Urothelium cell line (cell line): ENCODE measurements at regions not wholly inside any gene's neighbourhood (a gene's known extent, or its start where the extent isn't known, plus 50 kb on each side); places are given as distances from the start of the nearest gene placed in this dataset.
"Not testable (repeated sequence)": the region's sequence is repeated elsewhere in the genome, so short reads cannot be mapped to it uniquely, and the experiment has no call there.

Experiments used
- DNase-seq: peaks from one replicate; pipeline ENCODE4 v3.0.0; 2011; ENCODE audit warnings: low spot score, mixed read lengths
- FAIRE-seq: peaks from 2 replicates; lab custom pipeline; 2011; peaks lifted over from hg19 to GRCh38; lab: Jason Lieb, UNC

- DNase-seq (no peak), FAIRE-seq (no peak)
Measured at GRCh38 chr7:34330308-34330707, 327.7 kb upstream of the NPSR1 start.

GRCh38 chr7:34331102-34331501 is 326.9 kb upstream of the NPSR1 start:
- FAIRE-seq (no peak), DNase-seq (no peak)

- FAIRE-seq (no peak), DNase-seq (no peak)
Measured at GRCh38 chr7:34332006-34332405, 326.0 kb upstream of the NPSR1 start.

DNA sequence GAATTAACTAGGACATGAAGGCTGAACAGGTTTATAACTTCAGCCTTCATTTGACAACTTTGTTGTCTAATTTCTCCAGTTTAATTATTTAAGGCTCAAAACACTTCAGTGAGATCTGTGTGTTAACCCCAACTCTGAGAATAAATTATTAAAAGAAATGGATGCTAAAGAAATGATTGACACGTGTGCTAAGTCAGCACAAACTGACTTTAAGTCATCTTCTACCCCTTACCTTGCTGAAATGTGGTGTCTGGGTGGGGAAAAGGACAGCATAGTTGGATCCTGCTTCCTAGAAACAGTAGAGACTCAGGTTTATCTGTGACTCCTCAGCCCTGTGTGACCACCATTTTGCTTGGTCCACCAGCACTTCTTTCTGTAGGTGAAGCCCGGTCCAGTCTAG is 324.8 kb upstream of the NPSR1 start:
- FAIRE-seq (no peak), DNase-seq (no peak)

DNA sequence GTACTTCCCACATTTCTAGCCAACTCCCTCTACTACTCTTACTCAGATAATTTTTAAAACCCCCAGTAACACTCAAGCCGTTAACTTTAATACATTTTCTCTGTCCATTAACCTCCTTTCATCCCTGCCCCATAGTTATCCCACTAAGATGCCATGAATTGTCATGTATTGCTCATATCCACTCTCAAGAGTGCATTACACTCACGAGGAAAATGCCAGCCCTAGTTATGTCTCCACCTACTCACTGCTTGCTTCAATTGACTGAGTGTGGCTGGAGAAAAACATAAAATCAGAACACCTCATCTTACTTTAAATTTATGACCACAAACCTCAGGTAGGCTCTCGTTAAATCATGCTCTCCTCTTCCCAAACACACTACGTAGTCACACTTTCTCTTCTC is 324.1 kb upstream of the NPSR1 start:
- DNase-seq (no peak), FAIRE-seq (peak; percentile 50)

GRCh38 chr7:34337163-34337562 is 320.9 kb upstream of the NPSR1 start:
- DNase-seq, result no peak

DNA sequence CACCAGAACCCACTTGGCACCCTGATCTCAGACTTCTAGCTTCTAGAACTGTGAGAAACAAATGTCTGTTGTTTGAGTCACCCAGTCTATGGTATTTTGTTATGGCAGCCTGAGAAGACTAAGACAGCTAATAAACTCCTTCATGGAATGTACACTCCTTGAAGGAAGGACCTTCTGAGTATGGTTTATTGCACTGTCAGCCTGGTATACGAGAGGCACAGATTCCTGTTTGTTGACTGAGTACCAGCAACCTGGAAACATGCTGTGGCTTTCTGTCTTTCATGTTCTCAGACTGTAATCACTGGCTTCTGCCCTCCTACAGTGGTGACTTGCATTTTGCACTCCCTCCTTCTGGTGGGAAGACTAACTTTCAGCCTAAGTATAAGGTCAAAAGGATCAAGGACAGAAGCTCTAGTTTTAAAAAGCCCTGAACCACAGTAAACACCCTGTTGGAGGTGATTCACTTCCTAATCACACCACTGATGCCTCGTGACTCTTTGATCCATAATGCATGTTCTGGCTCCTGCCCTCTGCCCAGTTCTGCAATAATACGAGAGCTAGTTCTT is 319.0 kb upstream of the NPSR1 start:
- DNase-seq, result no peak
- no peak for FAIRE-seq

More at GRCh38 chr7:34337163-34337562, 320.9 kb upstream of the NPSR1 start:
- FAIRE-seq, result no peak

DNA sequence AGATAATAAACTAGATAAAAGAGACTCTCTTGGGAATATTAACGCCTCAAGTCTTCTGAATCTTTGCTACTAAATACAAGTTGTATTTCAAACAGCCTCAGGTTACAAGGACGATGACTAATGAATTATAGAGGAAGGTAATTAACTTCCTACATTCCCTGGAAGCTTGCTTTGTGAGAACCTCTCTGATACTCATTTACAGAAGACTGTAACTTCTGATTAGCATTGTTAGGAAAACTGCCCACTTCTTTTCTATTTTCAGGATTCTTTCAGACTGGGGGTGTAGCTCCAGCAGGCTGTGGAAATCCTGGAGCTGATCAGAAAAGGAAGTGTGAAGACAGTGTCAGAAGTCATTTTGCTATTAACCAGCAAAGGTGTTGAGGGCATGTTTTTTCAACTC is 316.7 kb upstream of the NPSR1 start:
- FAIRE-seq, result no peak
- DNase-seq, result no peak

DNA sequence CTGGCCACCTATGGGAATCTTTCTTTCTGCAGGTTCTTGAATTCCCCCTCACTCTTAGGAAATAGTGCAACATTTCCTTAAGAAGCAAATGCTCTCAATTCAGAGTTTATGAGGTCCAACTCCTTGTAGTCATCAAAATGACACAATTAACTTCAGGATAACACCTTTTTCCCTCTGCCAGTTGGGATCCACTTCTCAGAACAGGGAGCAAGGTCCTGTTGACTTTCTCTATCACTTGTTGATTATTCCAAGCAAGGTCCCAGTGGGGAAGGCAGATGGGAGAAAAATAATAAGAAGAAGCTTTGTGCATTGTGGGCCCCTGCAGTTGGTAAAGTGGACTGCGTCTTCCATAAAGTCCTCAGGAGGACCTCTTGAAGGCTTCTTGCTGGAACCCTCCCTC is 315.6 kb upstream of the NPSR1 start:
- FAIRE-seq, result no peak

DNA sequence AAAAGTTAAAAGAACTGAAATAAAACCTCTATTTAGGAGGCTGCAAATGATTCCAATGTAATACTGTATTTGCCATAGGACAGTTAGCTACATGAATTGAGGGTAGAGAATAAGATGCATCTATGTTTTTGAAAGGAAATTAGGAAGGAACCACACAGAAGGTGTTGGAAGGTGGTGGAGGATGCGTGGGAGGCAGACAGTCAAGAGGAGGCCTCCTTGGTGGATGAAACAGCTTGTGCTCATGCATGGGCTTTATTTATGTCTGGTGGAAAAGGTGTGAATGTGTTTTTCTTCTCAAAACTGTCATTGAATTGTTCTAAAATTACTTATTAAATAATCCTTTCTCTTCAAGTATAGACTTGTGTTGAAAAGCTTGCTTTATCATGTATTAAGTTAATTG is 314.4 kb upstream of the NPSR1 start:
- DNase-seq, result no peak
- no peak for FAIRE-seq

More for the DNA sequence above, 315.6 kb upstream of the NPSR1 start:
- DNase-seq, result no peak

GRCh38 chr7:34354011-34354410 is 304.0 kb upstream of the NPSR1 start:
- FAIRE-seq, result no peak
- no peak for DNase-seq

DNA sequence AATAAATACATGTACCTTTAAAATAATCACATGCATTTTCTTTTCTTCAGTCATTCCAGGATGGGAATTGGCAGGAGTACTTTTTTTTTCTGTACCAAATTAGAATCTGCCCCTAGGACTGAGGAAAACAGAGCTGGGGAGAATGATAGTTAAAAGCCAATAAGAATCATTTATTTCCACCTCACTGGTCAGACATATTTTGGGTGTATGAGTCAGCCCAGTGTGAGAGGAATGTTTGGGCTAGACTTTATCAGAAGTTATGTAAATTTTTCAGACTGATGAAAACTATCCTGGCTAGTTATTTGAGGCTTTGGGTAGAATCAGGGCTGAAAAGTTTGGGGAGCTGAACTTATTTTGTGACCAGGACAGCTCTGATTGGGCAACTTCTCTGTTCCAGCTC is 303.1 kb upstream of the NPSR1 start:
- DNase-seq (peak; percentile 49), FAIRE-seq (no peak)

- FAIRE-seq, result peak; percentile 9
- no peak for DNase-seq
Measured at GRCh38 chr7:34357068-34357467, 300.9 kb upstream of the NPSR1 start.

GRCh38 chr7:34357946-34358345 is 300.1 kb upstream of the NPSR1 start:
- DNase-seq (no peak), FAIRE-seq (no peak)

DNA sequence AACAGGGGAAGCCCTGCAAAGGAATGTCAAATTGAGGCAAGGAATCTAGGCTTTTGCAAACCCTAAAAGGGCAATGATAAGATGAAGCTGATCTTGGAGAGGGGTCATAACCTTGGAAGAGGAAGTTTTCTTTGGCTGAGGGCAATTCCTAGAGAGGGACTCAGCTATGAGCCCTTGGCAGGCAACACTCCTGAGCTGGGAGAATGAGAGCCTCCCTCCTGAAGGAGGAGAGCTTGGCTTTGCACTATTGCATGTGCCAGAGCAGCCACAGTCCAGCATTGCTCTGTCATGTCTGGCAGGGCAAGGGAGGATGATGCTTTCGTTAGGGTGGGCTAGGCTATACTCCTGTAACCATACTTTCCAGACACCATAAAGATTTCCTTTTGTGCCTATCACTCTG is 299.4 kb upstream of the NPSR1 start:
- peak; percentile 13 for FAIRE-seq
- not testable (repeated sequence) for DNase-seq

- DNase-seq (no peak), FAIRE-seq (peak; percentile 70)
Measured at GRCh38 chr7:34361663-34362250, 296.3 kb upstream of the NPSR1 start.

- DNase-seq, result no peak
- no peak for FAIRE-seq
Measured at GRCh38 chr7:34362621-34363020, 295.4 kb upstream of the NPSR1 start.

DNA sequence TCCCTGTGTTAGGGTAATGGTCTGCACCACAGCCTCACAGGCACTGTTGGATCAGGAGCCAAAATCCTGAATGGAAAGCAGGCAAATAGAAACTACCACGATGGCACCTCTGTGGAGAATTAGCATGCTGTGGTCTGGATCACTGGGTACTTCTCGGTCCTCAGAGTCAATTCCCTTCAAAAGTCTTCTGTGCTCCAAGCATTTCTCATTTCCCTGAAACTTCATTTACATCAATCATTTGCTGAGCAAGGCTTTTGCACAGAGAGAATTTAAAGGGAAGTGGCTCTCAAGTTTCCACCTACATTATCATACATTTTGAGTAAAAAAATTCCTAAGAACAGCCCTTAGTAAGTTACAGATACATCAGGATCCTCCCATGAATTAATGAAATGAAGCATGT is 293.9 kb upstream of the NPSR1 start:
- DNase-seq, result no peak
- no peak for FAIRE-seq

DNA sequence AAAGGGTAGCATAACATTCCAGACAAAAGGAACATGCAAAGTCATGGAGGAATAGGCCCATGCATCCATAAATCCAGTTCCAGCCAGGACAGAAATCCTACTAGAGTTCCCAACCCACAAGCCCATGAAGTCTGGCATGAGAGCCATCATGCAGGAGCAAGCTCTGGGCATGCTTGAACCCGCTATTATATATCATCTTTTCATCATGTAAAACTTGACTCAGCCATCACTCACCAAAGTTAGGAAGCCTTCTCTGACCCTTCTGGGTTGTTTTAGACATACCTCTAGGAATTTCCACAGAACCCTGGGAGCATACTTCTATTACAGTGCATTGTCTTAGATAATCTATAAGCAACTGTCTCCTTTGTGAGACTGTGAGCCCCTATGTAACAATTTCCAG is 293.0 kb upstream of the NPSR1 start:
- DNase-seq, result no peak
- no peak for FAIRE-seq

DNA sequence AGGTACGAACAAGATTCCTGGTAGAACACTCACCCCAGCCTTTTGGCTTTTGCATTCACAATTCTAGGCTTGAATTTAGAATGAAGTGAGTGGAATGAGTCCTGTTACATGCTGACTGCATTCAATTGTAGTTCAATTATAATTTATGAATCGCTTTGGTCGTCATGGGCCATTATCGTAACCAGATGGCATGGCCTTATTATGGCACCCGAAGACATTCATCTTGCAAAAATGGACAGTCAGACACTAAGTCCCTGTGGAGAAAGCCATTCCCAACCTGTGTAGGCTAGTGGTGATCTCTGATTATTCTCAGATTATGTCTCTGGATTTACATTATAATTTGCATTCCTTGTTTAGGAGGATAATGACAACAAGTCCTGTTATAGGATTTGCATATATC is 292.4 kb upstream of the NPSR1 start:
- no peak for DNase-seq
- no peak for FAIRE-seq

DNA sequence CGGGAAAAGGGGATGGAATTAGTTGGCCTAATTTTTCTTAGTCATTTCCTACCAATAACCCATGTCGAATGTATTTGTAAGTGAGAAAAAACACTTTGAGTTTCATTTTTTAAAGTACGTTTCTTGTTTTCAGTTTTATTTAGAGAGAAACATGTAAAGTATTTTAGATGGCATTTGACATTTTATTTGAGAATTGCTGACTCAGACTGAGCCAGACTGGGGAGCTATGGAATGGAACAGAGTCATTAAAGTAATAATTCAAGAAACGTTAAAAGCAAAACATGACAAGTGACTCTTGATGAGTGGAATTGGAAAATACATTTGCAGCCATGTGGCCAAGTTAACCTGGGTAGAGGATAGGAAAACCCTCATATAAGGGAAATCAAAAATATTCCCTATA is 286.1 kb upstream of the NPSR1 start:
- FAIRE-seq, result no peak
- DNase-seq, result no peak

- DNase-seq (no peak), FAIRE-seq (no peak)
Measured at GRCh38 chr7:34373940-34374339, 284.1 kb upstream of the NPSR1 start.
